Left cardiac atrium (tissue), 4 donors: ENCODE measurements at regions not wholly inside any gene's neighbourhood (a gene's known extent, or its start where the extent isn't known, plus 50 kb on each side); places are given as distances from the start of the nearest gene placed in this dataset.

ENCODE experiments used
- ATAC-seq, 2 donors: fragments of 200-7000 bp; cut with Tn5 transposase; one replicate each; pipeline ENCODE4 v1.9.1; 2020; ENCODE audit warnings: mild to moderate bottlenecking in 2 of 2, moderate library complexity in 2 of 2
- DNase-seq: peaks from one replicate; pipeline ENCODE4 v3.0.0-alpha.2; 2020
- intact Hi-C, 2 donors: fragments of 100-400 bp; cut with DNase I; formaldehyde crosslinking; loops; one replicate each; pipeline versions ENCODE4 v1.14.1 to v1.15.1; 2022 to 2023
- donor health status: DM: no; HTN: yes; CAD: no.
- donor health status: DM: no; HTN: yes; CAD: no; lungs with severe emphysema.
- donor health status: DM: yes; HTN: yes; CAD: no.
- donor health status: Dilated cardiomyopathy.

GRCh38 chr1:90505806-90506205, 211.3 kb downstream of the BARHL2 start:
- DNase-seq, result no peak
- ATAC-seq, result no peak
- intact Hi-C loops, result no loop called here

GRCh38 chr1:90504509-90504908, 212.6 kb downstream of the BARHL2 start:
- intact Hi-C loops, result no loop called here
- no peak for DNase-seq
- ATAC-seq, result no peak

- ATAC-seq, result no peak
- intact Hi-C loops, result no loop called here
- no peak for DNase-seq
These were observed 214.4 kb downstream of the BARHL2 start for GRCh38 chr1:90502696-90503095.

GRCh38 chr1:90502194-90502593, 214.9 kb downstream of the BARHL2 start:
- ATAC-seq (no peak), DNase-seq (no peak)
- intact Hi-C loops, result no loop called here

- intact Hi-C loops, result no loop called here
- DNase-seq (no peak), ATAC-seq (no peak)
These were observed 215.8 kb downstream of the BARHL2 start for GRCh38 chr1:90501281-90501680.

GRCh38 chr1:90494748-90495282, 222.3 kb downstream of the BARHL2 start:
- ATAC-seq (no peak), DNase-seq (no peak)
- intact Hi-C loops, result no loop called here

GRCh38 chr1:90488451-90488850, 228.7 kb downstream of the BARHL2 start:
- intact Hi-C loops, result no loop called here
- DNase-seq, result no peak
- ATAC-seq, result no peak

- ATAC-seq, result no peak
- no peak for DNase-seq
- intact Hi-C loops, result no loop called here
These were observed 230.1 kb downstream of the BARHL2 start for GRCh38 chr1:90486996-90487395.

- intact Hi-C loops, result no loop called here
These were observed 230.8 kb downstream of the BARHL2 start for GRCh38 chr1:90486134-90486824.

GRCh38 chr1:90480271-90480835, 236.7 kb downstream of the BARHL2 start:
- ATAC-seq (no peak), DNase-seq (no peak)
- intact Hi-C loops, result no loop called here

More at GRCh38 chr1:90486134-90486824, 230.8 kb downstream of the BARHL2 start:
- ATAC-seq, result no peak
- no peak for DNase-seq

GRCh38 chr1:90476994-90477393, 240.1 kb downstream of the BARHL2 start:
- intact Hi-C loops, result no loop called here
- DNase-seq (no peak), ATAC-seq (no peak)

GRCh38 chr1:90476411-90476810, 240.7 kb downstream of the BARHL2 start:
- intact Hi-C loops, result no loop called here
- no peak for ATAC-seq

GRCh38 chr1:90475631-90476030, 241.5 kb downstream of the BARHL2 start:
- ATAC-seq, result no peak
- intact Hi-C loops, result no loop called here
- no peak for DNase-seq

More at GRCh38 chr1:90476411-90476810, 240.7 kb downstream of the BARHL2 start:
- DNase-seq, result no peak

- ATAC-seq (no peak), DNase-seq (no peak)
- intact Hi-C loops, result no loop called here
These were observed 242.4 kb downstream of the BARHL2 start for GRCh38 chr1:90474731-90475130.

GRCh38 chr1:90474158-90474557, 242.9 kb downstream of the BARHL2 start:
- intact Hi-C loops, result no loop called here
- no peak for ATAC-seq
- no peak for DNase-seq

GRCh38 chr1:90472775-90473174, 244.3 kb downstream of the BARHL2 start:
- DNase-seq, result no peak
- intact Hi-C loops, result no loop called here
- ATAC-seq, result no peak

GRCh38 chr1:90459570-90459969, 257.5 kb downstream of the BARHL2 start:
- ATAC-seq (no peak), DNase-seq (no peak)
- intact Hi-C loops, result no loop called here

GRCh38 chr1:90457985-90458384, 259.1 kb downstream of the BARHL2 start:
- intact Hi-C loops, result no loop called here
- ATAC-seq (no peak), DNase-seq (no peak)

GRCh38 chr1:90452491-90452890, 264.6 kb downstream of the BARHL2 start:
- intact Hi-C loops, result no loop called here
- ATAC-seq (no peak), DNase-seq (no peak)

GRCh38 chr1:90443354-90443753, 273.7 kb downstream of the BARHL2 start:
- intact Hi-C loops, result no loop called here
- no peak for ATAC-seq
- DNase-seq, result no peak

- intact Hi-C loops, result no loop called here
These were observed 281.8 kb downstream of the BARHL2 start for GRCh38 chr1:90435351-90435750.

More at GRCh38 chr1:90435351-90435750, 281.8 kb downstream of the BARHL2 start:
- no peak for DNase-seq
- ATAC-seq, result no peak
